ENCODE measurements at regions not wholly inside any gene's neighbourhood (a gene's known extent, or its start where the extent isn't known, plus 50 kb on each side); places are given as distances from the start of the nearest gene placed in this dataset.

- intact Hi-C loops (cut with micrococcal nuclease; ENCODE audit: unreplicated experiment): no loop called here
- TF ChIP-seq EZH2 (IDR thresholded peaks at IDR 0.05; ENCODE audit: borderline replicate concordance, low read depth, low read length, poor library complexity, severe bottlenecking) (no peak), CTCF (conservative IDR thresholded peaks at IDR 0.05; ENCODE audit: low read depth, low read length) (no peak)
- Histone ChIP-seq H3K27ac (ENCODE audit: low read depth, low read length, poor library complexity, severe bottlenecking) (no peak overlapping the region), H3K27me3 (replicated peaks; ENCODE audit: insufficient read depth, low read depth, low read length, poor library complexity) (no peaks in the 10 kb centered on the region), H3K4me1 (ENCODE audit: insufficient read depth, low read length, poor library complexity, severe bottlenecking) (no peaks in the 10 kb centered on the region), H3K9me3 (ENCODE audit: low read depth, low read length, poor library complexity, severe bottlenecking) (peaks cover 4% of the 10 kb centered on the region), H3K4me3 (ENCODE audit: low read depth, low read length, poor library complexity, severe bottlenecking) (no peak overlapping the region), H3K36me3 (ENCODE audit: insufficient read depth, low read length, poor library complexity, severe bottlenecking) (no peaks in the 10 kb centered on the region)
- POLR2A ChIA-PET (ENCODE audit: low non-redundant PET): no interaction called here
- no TSS peak for BruUV-seq (replicated peaks)
- DNase-seq (ENCODE audit: low spot score): no peak
- CTCF ChIA-PET: no interaction called here
Observed at GRCh38 chr7:10355816-10356215, 617.9 kb upstream of the PHF14 start.

- DNase-seq (ENCODE audit: low spot score): no peak
- intact Hi-C loops (cut with micrococcal nuclease; ENCODE audit: unreplicated experiment): no loop called here
- H3K27me3 ChIP-seq (replicated peaks; ENCODE audit: insufficient read depth, low read depth, low read length, poor library complexity): no peaks in the 10 kb centered on the region
- H3K4me1 ChIP-seq (ENCODE audit: insufficient read depth, low read length, poor library complexity, severe bottlenecking): no peaks in the 10 kb centered on the region
- H3K27ac ChIP-seq (ENCODE audit: low read depth, low read length, poor library complexity, severe bottlenecking): no peak overlapping the region
- no peaks in the 10 kb centered on the region for H3K36me3 ChIP-seq (ENCODE audit: insufficient read depth, low read length, poor library complexity, severe bottlenecking)
- H3K4me3 ChIP-seq (ENCODE audit: low read depth, low read length, poor library complexity, severe bottlenecking): no peak overlapping the region
- ChIA-PET POLR2A (ENCODE audit: low non-redundant PET) (no interaction called here), CTCF (no interaction called here)
- H3K9me3 ChIP-seq (ENCODE audit: low read depth, low read length, poor library complexity, severe bottlenecking): no peaks in the 10 kb centered on the region
- BruUV-seq (replicated peaks): no TSS peak
- TF ChIP-seq EZH2 (IDR thresholded peaks at IDR 0.05; ENCODE audit: borderline replicate concordance, low read depth, low read length, poor library complexity, severe bottlenecking) (no peak), CTCF (conservative IDR thresholded peaks at IDR 0.05; ENCODE audit: low read depth, low read length) (no peak)
Observed at GRCh38 chr7:10360050-10360449, 613.6 kb upstream of the PHF14 start.

GRCh38 chr7:10401793-10402192 lies 571.9 kb upstream of the PHF14 start:
- Histone ChIP-seq H3K9me3 (ENCODE audit: low read depth, low read length, poor library complexity, severe bottlenecking) (peaks cover 10% of the 10 kb centered on the region), H3K36me3 (ENCODE audit: insufficient read depth, low read length, poor library complexity, severe bottlenecking) (no peaks in the 10 kb centered on the region), H3K27me3 (replicated peaks; ENCODE audit: insufficient read depth, low read depth, low read length, poor library complexity) (no peaks in the 10 kb centered on the region), H3K4me1 (ENCODE audit: insufficient read depth, low read length, poor library complexity, severe bottlenecking) (no peaks in the 10 kb centered on the region), H3K27ac (ENCODE audit: low read depth, low read length, poor library complexity, severe bottlenecking) (no peak overlapping the region), H3K4me3 (ENCODE audit: low read depth, low read length, poor library complexity, severe bottlenecking) (no peak overlapping the region)
- no peak for DNase-seq (ENCODE audit: low spot score)
- TF ChIP-seq EZH2 (IDR thresholded peaks at IDR 0.05; ENCODE audit: borderline replicate concordance, low read depth, low read length, poor library complexity, severe bottlenecking): no peak
- TF ChIP-seq CTCF (conservative IDR thresholded peaks at IDR 0.05; ENCODE audit: low read depth, low read length): no peak
- no TSS peak for BruUV-seq (replicated peaks)
- intact Hi-C loops (cut with micrococcal nuclease; ENCODE audit: unreplicated experiment): no loop called here
- POLR2A ChIA-PET (ENCODE audit: low non-redundant PET): no interaction called here
- CTCF ChIA-PET: no interaction called here
